ENCODE measurements at regions not wholly inside any gene's neighbourhood (a gene's known extent, or its start where the extent isn't known, plus 50 kb on each side); places are given as distances from the start of the nearest gene placed in this dataset.

GRCh38 chr21:43278766-43279577, 110.2 kb downstream of the CRYAA start:
- H3K4me3 ChIP-seq = no peak overlapping the region

GRCh38 chr21:43278359-43278758, 109.6 kb downstream of the CRYAA start:
- in situ Hi-C loops (cut with MboI) = no loop called here

More at GRCh38 chr21:43278766-43279577, 110.2 kb downstream of the CRYAA start:
- Histone ChIP-seq H3K9me2 (ENCODE audit: insufficient read depth) (no peaks in the 10 kb centered on the region), H3K9me3 (ENCODE audit: low read depth) (no peaks in the 10 kb centered on the region), H3K4me1 (ENCODE audit: insufficient read depth) (no peaks in the 10 kb centered on the region), H4K20me1 (ENCODE audit: insufficient read depth) (no peaks in the 10 kb centered on the region), H3K4me2 (ENCODE audit: unreplicated experiment) (no peak overlapping the region), H3K9ac (no peak overlapping the region), H3K27me3 (replicated peaks; ENCODE audit: insufficient read depth) (peaks cover 30% of the 10 kb centered on the region), H3K27ac (no peak overlapping the region), H3K79me2 (ENCODE audit: insufficient read depth) (no peaks in the 10 kb centered on the region), H3K36me3 (ENCODE audit: low read depth) (no peaks in the 10 kb centered on the region), H3F3A (ENCODE audit: insufficient read depth) (no peaks in the 10 kb centered on the region), H2AFZ (no peak overlapping the region)
- DNase-seq = no peak
- TF ChIP-seq EZH2 (IDR thresholded peaks at IDR 0.05; ENCODE audit: insufficient read depth, poor library complexity, severe bottlenecking) (no peak), EZH2phosphoT487 (IDR thresholded peaks at IDR 0.05; ENCODE audit: insufficient read depth, low read depth) (no peak)
- in situ Hi-C loops (cut with MboI) = no loop called here
- 55 to 56% methylated on average over 31 to 32 of the region's 32 CpGs for WGBS, 2 experiments (ENCODE audit: low coverage in 1 of 2, low lambda C conversion rate in 2 of 2, missing lambda C conversion rate in 2 of 2)

GRCh38 chr21:43277481-43278351, 108.9 kb downstream of the CRYAA start:
- no peak for DNase-seq
- no peaks in the 10 kb centered on the region for H3K9me2 ChIP-seq (ENCODE audit: insufficient read depth)
- H4K20me1 ChIP-seq (ENCODE audit: insufficient read depth) = no peaks in the 10 kb centered on the region
- H3K4me2 ChIP-seq (ENCODE audit: unreplicated experiment) = no peak overlapping the region
- in situ Hi-C loops (cut with MboI) = no loop called here
- TF ChIP-seq EZH2 (IDR thresholded peaks at IDR 0.05; ENCODE audit: insufficient read depth, poor library complexity, severe bottlenecking) = no peak
- TF ChIP-seq EZH2phosphoT487 (IDR thresholded peaks at IDR 0.05; ENCODE audit: insufficient read depth, low read depth) = no peak
- WGBS, 2 experiments (ENCODE audit: low coverage in 1 of 2, low lambda C conversion rate in 2 of 2, missing lambda C conversion rate in 2 of 2) = 32 to 33% methylated on average over 26 to 30 of the region's 30 CpGs
- H3K79me2 ChIP-seq (ENCODE audit: insufficient read depth) = no peaks in the 10 kb centered on the region
- H3K27me3 ChIP-seq (replicated peaks; ENCODE audit: insufficient read depth) = peaks cover 33% of the 10 kb centered on the region
- H3K9me3 ChIP-seq (ENCODE audit: low read depth) = no peaks in the 10 kb centered on the region
- H3K36me3 ChIP-seq (ENCODE audit: low read depth) = no peaks in the 10 kb centered on the region
- no peak overlapping the region for H3K4me3 ChIP-seq
- H3K27ac ChIP-seq = no peak overlapping the region
- H3K4me1 ChIP-seq (ENCODE audit: insufficient read depth) = no peaks in the 10 kb centered on the region
- no peak overlapping the region for H2AFZ ChIP-seq
- no peaks in the 10 kb centered on the region for H3F3A ChIP-seq (ENCODE audit: insufficient read depth)
- no peak overlapping the region for H3K9ac ChIP-seq

More at GRCh38 chr21:43278359-43278758, 109.6 kb downstream of the CRYAA start:
- H2AFZ ChIP-seq = no peak overlapping the region
- DNase-seq = no peak
- H3K4me3 ChIP-seq = no peak overlapping the region
- no peak overlapping the region for H3K27ac ChIP-seq
- no peak overlapping the region for H3K9ac ChIP-seq
- TF ChIP-seq EZH2phosphoT487 (IDR thresholded peaks at IDR 0.05; ENCODE audit: insufficient read depth, low read depth) (no peak), EZH2 (IDR thresholded peaks at IDR 0.05; ENCODE audit: insufficient read depth, poor library complexity, severe bottlenecking) (no peak)
- H3K4me1 ChIP-seq (ENCODE audit: insufficient read depth) = no peaks in the 10 kb centered on the region
- H3K36me3 ChIP-seq (ENCODE audit: low read depth) = no peaks in the 10 kb centered on the region
- H3F3A ChIP-seq (ENCODE audit: insufficient read depth) = no peaks in the 10 kb centered on the region
- H3K27me3 ChIP-seq (replicated peaks; ENCODE audit: insufficient read depth) = peaks cover 33% of the 10 kb centered on the region
- WGBS, 2 experiments (ENCODE audit: low coverage in 1 of 2, low lambda C conversion rate in 2 of 2, missing lambda C conversion rate in 2 of 2) = 34% methylated on average over 11 to 12 of the region's 12 CpGs
- no peaks in the 10 kb centered on the region for H3K9me3 ChIP-seq (ENCODE audit: low read depth)
- no peak overlapping the region for H3K4me2 ChIP-seq (ENCODE audit: unreplicated experiment)
- H3K9me2 ChIP-seq (ENCODE audit: insufficient read depth) = no peaks in the 10 kb centered on the region
- no peaks in the 10 kb centered on the region for H3K79me2 ChIP-seq (ENCODE audit: insufficient read depth)
- H4K20me1 ChIP-seq (ENCODE audit: insufficient read depth) = no peaks in the 10 kb centered on the region

- Histone ChIP-seq H3K36me3 (ENCODE audit: low read depth) (no peaks in the 10 kb centered on the region), H3K4me1 (ENCODE audit: insufficient read depth) (no peaks in the 10 kb centered on the region), H3K27ac (no peak overlapping the region), H3K27me3 (replicated peaks; ENCODE audit: insufficient read depth) (peaks cover 33% of the 10 kb centered on the region), H3K9me2 (ENCODE audit: insufficient read depth) (no peaks in the 10 kb centered on the region), H3K9ac (no peak overlapping the region), H3F3A (ENCODE audit: insufficient read depth) (no peaks in the 10 kb centered on the region), H3K4me3 (no peak overlapping the region), H2AFZ (no peak overlapping the region), H3K4me2 (ENCODE audit: unreplicated experiment) (no peak overlapping the region), H4K20me1 (ENCODE audit: insufficient read depth) (no peaks in the 10 kb centered on the region), H3K79me2 (ENCODE audit: insufficient read depth) (no peaks in the 10 kb centered on the region), H3K9me3 (ENCODE audit: low read depth) (no peaks in the 10 kb centered on the region)
- WGBS, 2 experiments (ENCODE audit: low coverage in 1 of 2, low lambda C conversion rate in 2 of 2, missing lambda C conversion rate in 2 of 2) = 58 to 60% methylated on average over 16 of the region's 16 CpGs
- no peak for TF ChIP-seq EZH2phosphoT487 (IDR thresholded peaks at IDR 0.05; ENCODE audit: insufficient read depth, low read depth)
- TF ChIP-seq EZH2 (IDR thresholded peaks at IDR 0.05; ENCODE audit: insufficient read depth, poor library complexity, severe bottlenecking) = no peak
- in situ Hi-C loops (cut with MboI) = no loop called here
- no peak for DNase-seq
These were observed 108.0 kb downstream of the CRYAA start for GRCh38 chr21:43276811-43277210.
